Neural cell (in vitro differentiated cells): ENCODE measurements at regions not wholly inside any gene's neighbourhood (a gene's known extent, or its start where the extent isn't known, plus 50 kb on each side); places are given as distances from the start of the nearest gene placed in this dataset.

ENCODE experiments used
- H2AFZ ChIP-seq: fragments of 200-600, 300-800 bp; sonication (generic), shearing (Covaris generic); 2 replicates; pipeline ENCODE4 v1.6.0; 2014; ENCODE audit warnings: low read depth, mild to moderate bottlenecking, antibody characterized with exemption, low read length, moderate library complexity
- H3F3A ChIP-seq: fragments of 200-600 bp; shearing (Covaris generic); 2 replicates; pipeline ENCODE4 v1.6.1; 2016; ENCODE audit warnings: mild to moderate bottlenecking, moderate library complexity, mixed read lengths, antibody characterized with exemption, low read length; ENCODE audit not compliant: insufficient read depth, poor library complexity, severe bottlenecking
- H3K27ac ChIP-seq: fragments of 200-600, 300-800 bp; sonication (generic), shearing (Covaris generic); 2 replicates; pipeline ENCODE4 v1.5.1; 2014; ENCODE audit warnings: mild to moderate bottlenecking, low read length, moderate library complexity
- H3K27me3 ChIP-seq: fragments of 300-800, 200-600 bp; sonication (generic), shearing (Covaris generic); 2 replicates; pipeline ENCODE4 v1.6.0; 2014; ENCODE audit warnings: mild to moderate bottlenecking, low read depth, low read length, moderate library complexity; ENCODE audit not compliant: insufficient read depth
- H3K36me3 ChIP-seq: fragments of 300-800, 200-600 bp; sonication (generic), shearing (Covaris generic); 2 replicates; pipeline ENCODE4 v1.5.1; 2014; ENCODE audit warnings: mild to moderate bottlenecking, antibody characterized with exemption, low read length, moderate library complexity; ENCODE audit not compliant: insufficient read depth
- H3K4me2 ChIP-seq: fragments of 300-800, 200-600 bp; sonication (generic), shearing (Covaris generic); 2 replicates; pipeline ENCODE4 v1.6.0; 2014; ENCODE audit warnings: mild to moderate bottlenecking, low read length
- H3K4me3 ChIP-seq: fragments of 300-800, 200-600 bp; sonication (generic), shearing (Covaris generic); 2 replicates; pipeline ENCODE4 v1.5.1; 2014; ENCODE audit warnings: mild to moderate bottlenecking, low read length, moderate library complexity
- H3K79me2 ChIP-seq: fragments of 200-600 bp; shearing (Covaris generic); replicated peaks from 2 replicates; pipeline ENCODE4 v1.6.0; 2014; ENCODE audit warnings: mild to moderate bottlenecking, low read length, moderate library complexity; ENCODE audit not compliant: insufficient read depth
- H3K9ac ChIP-seq: fragments of 300-800, 200-600 bp; sonication (generic), shearing (Covaris generic); 2 replicates; pipeline ENCODE4 v1.6.1; 2016; ENCODE audit warnings: mild to moderate bottlenecking, low read length, mixed read lengths
- H3K9me2 ChIP-seq: fragments of 200-600 bp; shearing (Covaris generic); 2 replicates; pipeline ENCODE4 v1.6.1; 2016; ENCODE audit warnings: mild to moderate bottlenecking, low read length, mixed read lengths; ENCODE audit not compliant: insufficient read depth
- H3K9me3 ChIP-seq: fragments of 200-600, 300-800 bp; sonication (generic), shearing (Covaris generic); 2 replicates; pipeline ENCODE4 v1.6.1; 2016; ENCODE audit warnings: mild to moderate bottlenecking, mixed run types, low read length, moderate library complexity, mixed read lengths
- H4K20me1 ChIP-seq: fragments of 200-600 bp; shearing (Covaris generic); 2 replicates; pipeline ENCODE4 v1.6.1; 2016; ENCODE audit warnings: mild to moderate bottlenecking, mixed run types; ENCODE audit not compliant: insufficient read depth
- CTCF ChIP-seq: fragments of 450-650 bp; IDR thresholded peaks from 2 replicates; pipeline ENCODE4 v1.5.1; 2014; ENCODE audit warnings: antibody characterized with exemption, mild to moderate bottlenecking, moderate library complexity; ENCODE audit not compliant: poor library complexity, severe bottlenecking
- EP300 ChIP-seq: fragments of 450-650 bp; conservative IDR thresholded peaks from 2 replicates; pipeline ENCODE4 v1.6.1; 2014; ENCODE audit warnings: antibody characterized with exemption, mild to moderate bottlenecking, moderate library complexity; ENCODE audit not compliant: poor library complexity, severe bottlenecking
- EZH2 ChIP-seq: fragments of 200-600, 300-800 bp; shearing (Covaris generic), sonication (generic); IDR thresholded peaks from 2 replicates; pipeline ENCODE4 v1.6.1; 2014; ENCODE audit warnings: antibody characterized with exemption, low read length, borderline replicate concordance, mild to moderate bottlenecking; ENCODE audit not compliant: insufficient read depth, poor library complexity, severe bottlenecking
- MXI1 ChIP-seq: fragments of 450-650 bp; conservative IDR thresholded peaks from 2 replicates; pipeline ENCODE4 v1.6.1; 2014; ENCODE audit warnings: antibody characterized with exemption, mild to moderate bottlenecking; ENCODE audit not compliant: poor library complexity, severe bottlenecking
- POLR2AphosphoS5 ChIP-seq: IDR thresholded peaks from 2 replicates; pipeline ENCODE4 v1.6.1; 2012
- RAD21 ChIP-seq: fragments of 450-650 bp; conservative IDR thresholded peaks from 2 replicates; pipeline ENCODE4 v1.6.1; 2014; ENCODE audit warnings: antibody characterized with exemption, mild to moderate bottlenecking, moderate library complexity
- REST ChIP-seq: IDR thresholded peaks from 2 replicates; pipeline ENCODE4 v1.6.1; 2012; ENCODE audit warnings: borderline replicate concordance
- SMC3 ChIP-seq: fragments of 450-650 bp; conservative IDR thresholded peaks from 2 replicates; pipeline ENCODE4 v1.6.1; 2014; ENCODE audit warnings: antibody characterized with exemption, mild to moderate bottlenecking, moderate library complexity; ENCODE audit not compliant: poor library complexity
- TAF1 ChIP-seq: IDR thresholded peaks from 2 replicates; pipeline ENCODE4 v1.6.1; 2012; ENCODE audit warnings: low read depth

GRCh38 chr4:153110739-153111138, 93.5 kb upstream of the TRIM2 start:
- Histone ChIP-seq H3K9ac (no peak overlapping the region), H3F3A (no peaks in the 10 kb centered on the region), H2AFZ (no peak overlapping the region)

GRCh38 chr4:153111426-153112040, 92.7 kb upstream of the TRIM2 start:
- H3K4me3 ChIP-seq = no peak overlapping the region
- H2AFZ ChIP-seq = no peak overlapping the region
- no peaks in the 10 kb centered on the region for H3K27me3 ChIP-seq
- no peak overlapping the region for H3K9ac ChIP-seq
- no peak overlapping the region for H3K4me2 ChIP-seq
- H3K27ac ChIP-seq = no peak overlapping the region
- no peaks in the 10 kb centered on the region for H3K79me2 ChIP-seq
- H4K20me1 ChIP-seq = no peaks in the 10 kb centered on the region
- H3K9me2 ChIP-seq = no peaks in the 10 kb centered on the region
- H3K9me3 ChIP-seq = no peaks in the 10 kb centered on the region
- H3K36me3 ChIP-seq = no peaks in the 10 kb centered on the region
- no peaks in the 10 kb centered on the region for H3F3A ChIP-seq
- TF ChIP-seq SMC3 = no peak
- no peak for TF ChIP-seq MXI1
- no peak for TF ChIP-seq REST
- TF ChIP-seq RAD21 = no peak
- no peak for TF ChIP-seq EP300
- no peak for TF ChIP-seq EZH2
- no peak for TF ChIP-seq POLR2AphosphoS5
- TF ChIP-seq TAF1 = no peak

More at GRCh38 chr4:153110739-153111138, 93.5 kb upstream of the TRIM2 start:
- no peak overlapping the region for H3K27ac ChIP-seq
- no peak overlapping the region for H3K4me2 ChIP-seq
- H3K4me3 ChIP-seq = no peak overlapping the region
- H3K79me2 ChIP-seq = no peaks in the 10 kb centered on the region
- no peaks in the 10 kb centered on the region for H4K20me1 ChIP-seq
- TF ChIP-seq REST (no peak), EP300 (no peak), POLR2AphosphoS5 (no peak), EZH2 (no peak), MXI1 (no peak), CTCF (no peak)
- H3K36me3 ChIP-seq = no peaks in the 10 kb centered on the region
- H3K9me2 ChIP-seq = no peaks in the 10 kb centered on the region
- no peaks in the 10 kb centered on the region for H3K27me3 ChIP-seq
- no peaks in the 10 kb centered on the region for H3K9me3 ChIP-seq
